Thyroid gland (tissue), 4 donors: ENCODE measurements at regions not wholly inside any gene's neighbourhood (a gene's known extent, or its start where the extent isn't known, plus 50 kb on each side); places are given as distances from the start of the nearest gene placed in this dataset.

Experiments used
- CTCF ChIP-seq, 6 experiments: fragments of 200-600 bp in 3 of 6; fragments of 450-650 bp in 3 of 6; sonication (generic) in 3 of 6; IDR thresholded peaks; one replicate each; pipeline ENCODE4 v1.5.1; 2016 to 2019; ENCODE audit warnings: antibody characterized with exemption in 6 of 6, mild to moderate bottlenecking in 2 of 6, inconsistent platforms in 1 of 6, moderate library complexity in 1 of 6
- POLR2A ChIP-seq, 2 donors: fragments of 450-650 bp; IDR thresholded peaks; one replicate each; pipeline ENCODE4 v1.6.1; 2017; ENCODE audit warnings: antibody characterized with exemption in 2 of 2, mild to moderate bottlenecking in 2 of 2, moderate library complexity in 1 of 2

- TF ChIP-seq CTCF (IDR thresholded peaks at IDR 0.05) (no peak), POLR2A (IDR thresholded peaks at IDR 0.05) (no peak)
Observed at GRCh38 chr13:50077431-50077830, 62.2 kb downstream of the KCNRG start.
